Astrocyte (in vitro differentiated cells and primary cell): ENCODE measurements at regions not wholly inside any gene's neighbourhood (a gene's known extent, or its start where the extent isn't known, plus 50 kb on each side); places are given as distances from the start of the nearest gene placed in this dataset.
"Not testable (repeated sequence)": the region's sequence is repeated elsewhere in the genome, so short reads cannot be mapped to it uniquely, and the experiment has no call there.

ENCODE experiments used
- DNase-seq: peaks from one replicate; pipeline ENCODE4 v3.0.0-alpha.2; 2010; ENCODE audit warnings: low read depth
- FAIRE-seq: peaks from 2 replicates; lab custom pipeline; 2011; peaks lifted over from hg19 to GRCh38; lab: Jason Lieb, UNC
- H2AFZ ChIP-seq: 2 replicates; pipeline ENCODE4 v1.6.0; 2012; ENCODE audit warnings: low read depth, low read length, inconsistent platforms
- H3K27ac ChIP-seq: 2 replicates; pipeline ENCODE4 v1.5.1; 2011; ENCODE audit warnings: low read depth, low read length, inconsistent platforms
- H3K27me3 ChIP-seq: 2 replicates; pipeline ENCODE4 v1.6.0; 2011; ENCODE audit warnings: low read length, inconsistent platforms; ENCODE audit not compliant: insufficient read depth
- H3K36me3 ChIP-seq: 2 replicates; pipeline ENCODE4 v1.5.1; 2011; ENCODE audit warnings: low read length, inconsistent platforms; ENCODE audit not compliant: insufficient read depth
- H3K4me1 ChIP-seq: 2 replicates; pipeline ENCODE4 v1.5.1; 2011; ENCODE audit warnings: low read length, inconsistent platforms; ENCODE audit not compliant: insufficient read depth
- H3K4me2 ChIP-seq: 2 replicates; pipeline ENCODE4 v1.6.0; 2012; ENCODE audit warnings: low read length, inconsistent platforms
- H3K4me3 ChIP-seq: 2 replicates; pipeline ENCODE4 v1.5.1; 2011; ENCODE audit warnings: low read depth, mild to moderate bottlenecking, low read length, inconsistent platforms; ENCODE audit not compliant: insufficient read depth
- H3K79me2 ChIP-seq: 2 replicates; pipeline ENCODE4 v1.6.0; 2012; ENCODE audit warnings: mild to moderate bottlenecking, low read length, inconsistent platforms; ENCODE audit not compliant: insufficient read depth
- H3K9ac ChIP-seq: 2 replicates; pipeline ENCODE4 v1.6.0; 2012; ENCODE audit warnings: mild to moderate bottlenecking, low read length, inconsistent platforms
- H3K9me3 ChIP-seq: 2 replicates; pipeline ENCODE4 v1.5.1; 2012; ENCODE audit warnings: low read depth, mild to moderate bottlenecking, low read length, inconsistent platforms; ENCODE audit not compliant: insufficient read depth
- H4K20me1 ChIP-seq: 2 replicates; pipeline ENCODE4 v1.6.0; 2012; ENCODE audit warnings: low read length, inconsistent platforms; ENCODE audit not compliant: insufficient read depth
- H3K27ac Mint-ChIP-seq: one replicate; pipeline ENCODE4 v1.8.0; 2021; ENCODE audit warnings: mild to moderate bottlenecking, mixed read lengths; ENCODE audit not compliant: unreplicated experiment
- H3K27me3 Mint-ChIP-seq: one replicate; pipeline ENCODE4 v1.8.0; 2021; ENCODE audit warnings: low read depth, mixed read lengths; ENCODE audit not compliant: unreplicated experiment
- H3K36me3 Mint-ChIP-seq: one replicate; pipeline ENCODE4 v1.8.0; 2021; ENCODE audit warnings: low read depth, mixed read lengths; ENCODE audit not compliant: unreplicated experiment
- H3K4me1 Mint-ChIP-seq: one replicate; pipeline ENCODE4 v1.8.0; 2021; ENCODE audit warnings: low read depth, mixed read lengths; ENCODE audit not compliant: unreplicated experiment
- H3K4me3 Mint-ChIP-seq: one replicate; pipeline ENCODE4 v1.8.0; 2021; ENCODE audit warnings: mild to moderate bottlenecking, moderate library complexity, mixed read lengths; ENCODE audit not compliant: unreplicated experiment
- H3K9me3 Mint-ChIP-seq: one replicate; pipeline ENCODE4 v1.8.0; 2021; ENCODE audit warnings: mild to moderate bottlenecking, mixed read lengths; ENCODE audit not compliant: unreplicated experiment
- EZH2 ChIP-seq: IDR thresholded peaks from 2 replicates; pipeline ENCODE4 v1.6.1; 2012; ENCODE audit warnings: mild to moderate bottlenecking, low read length, inconsistent platforms; ENCODE audit not compliant: insufficient read depth
- TF ChIP-seq, protein P1 (sequence below): IDR thresholded peaks from 2 replicates; pipeline ENCODE4 v1.5.1; 2011; ENCODE audit warnings: low read depth, mild to moderate bottlenecking, inconsistent platforms, low read length, moderate library complexity; ENCODE audit not compliant: insufficient read depth

- no peaks in the 10 kb centered on the region for H3K27me3 ChIP-seq
- H3K79me2 ChIP-seq: no peaks in the 10 kb centered on the region
- no peak for TF ChIP-seq EZH2
- TF ChIP-seq, protein P1, sequence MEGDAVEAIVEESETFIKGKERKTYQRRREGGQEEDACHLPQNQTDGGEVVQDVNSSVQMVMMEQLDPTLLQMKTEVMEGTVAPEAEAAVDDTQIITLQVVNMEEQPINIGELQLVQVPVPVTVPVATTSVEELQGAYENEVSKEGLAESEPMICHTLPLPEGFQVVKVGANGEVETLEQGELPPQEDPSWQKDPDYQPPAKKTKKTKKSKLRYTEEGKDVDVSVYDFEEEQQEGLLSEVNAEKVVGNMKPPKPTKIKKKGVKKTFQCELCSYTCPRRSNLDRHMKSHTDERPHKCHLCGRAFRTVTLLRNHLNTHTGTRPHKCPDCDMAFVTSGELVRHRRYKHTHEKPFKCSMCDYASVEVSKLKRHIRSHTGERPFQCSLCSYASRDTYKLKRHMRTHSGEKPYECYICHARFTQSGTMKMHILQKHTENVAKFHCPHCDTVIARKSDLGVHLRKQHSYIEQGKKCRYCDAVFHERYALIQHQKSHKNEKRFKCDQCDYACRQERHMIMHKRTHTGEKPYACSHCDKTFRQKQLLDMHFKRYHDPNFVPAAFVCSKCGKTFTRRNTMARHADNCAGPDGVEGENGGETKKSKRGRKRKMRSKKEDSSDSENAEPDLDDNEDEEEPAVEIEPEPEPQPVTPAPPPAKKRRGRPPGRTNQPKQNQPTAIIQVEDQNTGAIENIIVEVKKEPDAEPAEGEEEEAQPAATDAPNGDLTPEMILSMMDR: no peak
- no peak overlapping the region for H3K9ac ChIP-seq
- H3K36me3 ChIP-seq: no peaks in the 10 kb centered on the region
- no peak overlapping the region for H3K4me2 ChIP-seq
- no peak overlapping the region for H3K27ac ChIP-seq
- H3K4me1 ChIP-seq: no peaks in the 10 kb centered on the region
- FAIRE-seq (no peak), DNase-seq (no peak)
- Mint-ChIP-seq H3K4me1 (peaks cover 7% of the 10 kb centered on the region), H3K9me3 (peaks cover 3% of the 10 kb centered on the region), H3K27me3 (no peaks in the 10 kb centered on the region), H3K36me3 (no peaks in the 10 kb centered on the region), H3K4me3 (no peak overlapping the region), H3K27ac (no peak overlapping the region)
- no peak overlapping the region for H3K4me3 ChIP-seq
- no peaks in the 10 kb centered on the region for H3K9me3 ChIP-seq
- H2AFZ ChIP-seq: no peak overlapping the region
- no peaks in the 10 kb centered on the region for H4K20me1 ChIP-seq
These were observed 289.7 kb upstream of the GCFC2 start for GRCh38 chr2:76000425-76000824.

DNA sequence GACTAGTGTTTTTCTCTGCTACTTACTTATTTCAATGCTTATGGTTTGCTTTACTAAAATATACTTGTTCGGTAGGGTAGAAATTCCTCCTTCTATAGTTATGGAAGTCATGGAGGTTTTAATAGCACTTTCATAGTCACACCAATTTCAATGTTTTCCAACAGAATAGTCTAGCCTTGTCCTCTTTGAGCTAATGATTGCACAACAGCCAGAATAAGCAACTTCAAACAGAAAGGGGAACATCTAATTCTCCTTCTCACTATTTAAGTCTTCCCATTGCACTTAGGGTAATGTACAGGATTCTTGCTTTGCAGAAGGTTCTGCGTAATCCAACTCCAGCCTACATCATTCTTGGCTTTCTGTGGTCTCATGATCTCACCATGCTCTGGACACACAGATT, 287.7 kb upstream of the GCFC2 start:
- FAIRE-seq (no peak), DNase-seq (no peak)
- no peak overlapping the region for H2AFZ ChIP-seq
- H4K20me1 ChIP-seq: no peaks in the 10 kb centered on the region
- H3K9me3 ChIP-seq: no peaks in the 10 kb centered on the region
- Mint-ChIP-seq H3K9me3 (peaks cover 5% of the 10 kb centered on the region), H3K4me3 (no peak overlapping the region), H3K4me1 (peaks cover 7% of the 10 kb centered on the region), H3K36me3 (no peaks in the 10 kb centered on the region), H3K27me3 (no peaks in the 10 kb centered on the region), H3K27ac (no peak overlapping the region)
- H3K36me3 ChIP-seq: no peaks in the 10 kb centered on the region
- no peak for TF ChIP-seq EZH2
- TF ChIP-seq, protein P1: no peak
- no peaks in the 10 kb centered on the region for H3K79me2 ChIP-seq
- no peak overlapping the region for H3K9ac ChIP-seq
- no peaks in the 10 kb centered on the region for H3K4me1 ChIP-seq
- H3K27me3 ChIP-seq: no peaks in the 10 kb centered on the region
- no peak overlapping the region for H3K4me2 ChIP-seq
- no peak overlapping the region for H3K27ac ChIP-seq
- H3K4me3 ChIP-seq: no peak overlapping the region

- no peak overlapping the region for H3K9ac ChIP-seq
- Mint-ChIP-seq H3K4me3 (no peak overlapping the region), H3K27me3 (no peaks in the 10 kb centered on the region), H3K27ac (no peak overlapping the region), H3K9me3 (peaks cover 6% of the 10 kb centered on the region), H3K4me1 (peaks cover under 1% of the 10 kb centered on the region), H3K36me3 (no peaks in the 10 kb centered on the region)
- H4K20me1 ChIP-seq: no peaks in the 10 kb centered on the region
- no peaks in the 10 kb centered on the region for H3K27me3 ChIP-seq
- H3K4me1 ChIP-seq: no peaks in the 10 kb centered on the region
- H3K79me2 ChIP-seq: no peaks in the 10 kb centered on the region
- TF ChIP-seq, protein P1: no peak
- TF ChIP-seq EZH2: no peak
- no peak overlapping the region for H3K27ac ChIP-seq
- H3K4me3 ChIP-seq: no peak overlapping the region
- H2AFZ ChIP-seq: no peak overlapping the region
- no peak for DNase-seq
- H3K4me2 ChIP-seq: no peak overlapping the region
- H3K36me3 ChIP-seq: no peaks in the 10 kb centered on the region
- no peak for FAIRE-seq
- no peaks in the 10 kb centered on the region for H3K9me3 ChIP-seq
These were observed 284.0 kb upstream of the GCFC2 start for GRCh38 chr2:75994759-75995158.

- not testable (repeated sequence) for H3K27ac ChIP-seq, H3K4me3 Mint-ChIP-seq, H3K4me2 ChIP-seq, H3K4me1 ChIP-seq, H3K9ac ChIP-seq, H3K27me3 Mint-ChIP-seq, H2AFZ ChIP-seq, H4K20me1 ChIP-seq, H3K27ac Mint-ChIP-seq, H3K79me2 ChIP-seq, FAIRE-seq, H3K9me3 Mint-ChIP-seq, H3K4me1 Mint-ChIP-seq, H3K4me3 ChIP-seq, H3K36me3 Mint-ChIP-seq, H3K27me3 ChIP-seq, H3K36me3 ChIP-seq, H3K9me3 ChIP-seq, DNase-seq
These were observed 277.9 kb upstream of the GCFC2 start for GRCh38 chr2:75988622-75989021.
